T1000 (cell line): ENCODE measurements at regions not wholly inside any gene's neighbourhood (a gene's known extent, or its start where the extent isn't known, plus 50 kb on each side); places are given as distances from the start of the nearest gene placed in this dataset.
A peak's percentile ranks its signal among the peaks of the same experiment; 100 is the strongest.

Experiments used
- DNase-seq: peaks from one replicate; lab custom pipeline; 2025; ENCODE audit warnings: mixed read lengths; lab: John Stamatoyannopoulos, UW

DNA sequence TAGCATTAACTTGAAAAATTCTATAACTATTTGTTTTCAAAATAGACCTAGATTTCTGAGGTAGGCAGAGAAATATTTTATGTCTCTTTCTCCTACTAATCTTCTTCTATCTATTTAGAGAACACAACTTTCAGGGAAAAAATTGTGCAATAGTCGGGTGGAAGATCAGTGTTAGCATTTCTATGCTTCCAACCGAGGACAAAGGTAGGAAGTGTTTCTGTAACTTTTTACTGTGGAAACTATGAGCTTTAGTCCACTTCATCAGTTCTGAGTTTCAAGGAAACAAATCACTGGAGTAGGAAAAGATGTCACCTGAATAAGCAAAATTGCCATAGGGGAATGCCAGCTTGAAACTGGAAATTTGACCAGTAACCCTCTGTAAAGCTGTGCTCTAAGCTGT, 207.7 kb upstream of the CTAGE1 start:
- DNase-seq, result no peak

- DNase-seq, result no peak
Measured at GRCh38 chr18:22626771-22627170, 209.1 kb upstream of the CTAGE1 start.

GRCh38 chr18:22627506-22627905, 209.8 kb upstream of the CTAGE1 start:
- DNase-seq, result no peak

DNA sequence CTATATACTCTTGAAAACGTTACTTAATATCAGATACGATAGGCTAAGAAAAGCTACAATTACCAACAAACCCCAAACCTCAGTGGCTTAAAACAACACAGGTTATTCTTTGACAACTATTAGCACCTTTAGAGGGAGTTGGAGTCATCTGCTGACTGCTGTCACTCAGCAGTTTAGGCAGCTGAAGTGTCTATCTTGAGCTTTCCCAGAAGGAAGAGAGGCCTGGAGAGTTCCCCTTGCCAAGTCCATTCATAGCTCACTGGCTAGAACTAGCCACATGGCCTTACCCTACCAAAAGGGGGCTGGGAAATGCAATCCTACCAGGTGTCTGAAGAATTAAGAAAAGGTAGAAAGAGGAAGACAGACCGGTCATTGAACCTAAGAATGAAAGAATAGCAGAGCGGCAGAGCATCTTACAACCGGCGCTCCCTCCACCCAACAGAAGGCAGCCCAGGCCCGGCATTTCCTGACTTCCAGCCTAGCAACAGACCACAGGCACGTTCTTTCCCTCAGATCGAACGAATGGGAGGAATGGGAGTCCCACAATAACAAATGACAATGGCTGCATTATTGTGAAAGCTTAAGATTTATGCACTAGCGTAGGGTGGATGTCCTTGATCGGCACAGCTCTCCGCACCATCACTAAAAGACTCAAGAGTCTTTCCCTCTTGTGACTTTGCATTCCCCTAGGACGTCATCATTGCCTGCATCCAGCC, 211.2 kb upstream of the CTAGE1 start:
- DNase-seq, result no peak

DNA sequence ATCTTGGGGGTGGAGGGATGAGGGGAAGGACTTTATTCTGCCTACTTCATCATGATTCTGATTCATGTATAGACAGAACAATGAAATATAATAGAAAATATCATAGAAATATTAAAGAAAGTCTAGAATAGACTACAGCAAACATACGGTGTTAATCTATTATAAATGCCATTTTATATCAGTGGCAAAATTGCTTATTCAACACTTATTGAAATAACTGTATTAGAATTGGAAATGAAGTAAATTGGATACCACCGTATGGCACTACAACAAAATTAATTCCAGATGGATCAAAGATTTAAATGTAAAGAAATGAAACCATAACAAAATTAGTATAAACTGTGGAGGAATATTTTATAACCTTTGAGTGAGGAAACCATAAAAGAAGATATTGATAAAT, 213.3 kb upstream of the CTAGE1 start:
- no peak for DNase-seq

- no peak for DNase-seq
Measured at GRCh38 chr18:22632191-22632590, 214.5 kb upstream of the CTAGE1 start.

GRCh38 chr18:22634464-22634863, 216.7 kb upstream of the CTAGE1 start:
- no peak for DNase-seq

DNA sequence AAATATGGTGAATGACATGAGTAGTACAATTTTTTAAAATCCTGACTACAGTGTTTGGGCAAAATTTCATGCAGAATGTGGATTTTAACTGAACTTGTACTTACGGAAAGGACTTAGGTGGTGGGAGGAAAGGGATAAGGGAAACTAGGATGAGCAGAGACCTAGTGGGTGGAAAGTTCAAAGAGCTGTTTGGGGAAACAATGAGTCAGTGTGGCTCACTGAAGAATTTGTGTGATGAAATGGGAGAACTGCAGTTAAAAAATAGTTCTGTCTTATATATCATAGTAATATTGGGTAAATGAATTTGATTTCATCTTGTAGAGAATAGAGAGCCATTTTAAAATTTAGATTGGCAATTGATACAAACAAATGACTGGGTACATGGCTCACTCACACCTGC, 220.1 kb upstream of the CTAGE1 start:
- peak; percentile 3 for DNase-seq

- DNase-seq, result peak; percentile 10
Measured at GRCh38 chr18:22639026-22639463, 221.3 kb upstream of the CTAGE1 start.

DNA sequence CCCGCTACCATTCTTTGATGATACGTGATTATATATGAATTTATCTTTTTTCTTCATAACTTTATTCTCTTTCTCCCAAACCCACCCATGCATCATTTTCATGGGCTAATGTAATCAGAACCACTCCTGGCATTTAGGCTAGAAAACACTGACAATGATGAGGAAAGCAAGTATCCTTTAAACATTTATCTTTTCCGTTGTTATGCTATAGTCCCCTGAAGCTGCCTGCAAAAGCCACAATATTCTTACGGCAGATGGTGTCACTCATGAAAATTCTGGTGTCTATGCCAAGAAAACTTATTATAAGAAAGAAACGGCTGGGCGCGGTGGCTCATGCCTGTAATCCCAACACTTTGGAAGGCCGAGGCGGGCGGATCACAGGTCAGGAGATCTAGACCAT, 221.8 kb upstream of the CTAGE1 start:
- no peak for DNase-seq

GRCh38 chr18:22640281-22640842, 222.6 kb upstream of the CTAGE1 start:
- no peak for DNase-seq

- no peak for DNase-seq
Measured at GRCh38 chr18:22641958-22642357, 224.2 kb upstream of the CTAGE1 start.

GRCh38 chr18:22643731-22644130, 226.0 kb upstream of the CTAGE1 start:
- DNase-seq, result no peak

DNA sequence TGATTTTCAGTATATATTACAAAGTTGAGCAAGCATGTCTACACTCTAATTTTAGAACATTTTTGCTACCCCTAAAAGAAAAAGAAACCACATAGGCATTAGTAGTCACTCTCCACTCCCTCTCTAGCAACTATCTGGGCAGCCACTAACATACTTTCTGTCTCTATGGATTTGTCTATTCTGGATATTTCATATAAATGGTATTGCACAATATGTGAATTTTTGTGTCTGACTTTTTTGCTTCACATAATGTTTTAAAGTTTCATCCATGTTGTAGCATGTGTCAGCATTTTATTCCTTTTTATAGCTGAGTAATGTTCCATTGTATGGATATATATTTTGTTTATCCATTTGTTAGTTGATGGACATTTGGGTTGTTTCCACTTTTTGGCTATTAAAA, 232.5 kb upstream of the CTAGE1 start:
- DNase-seq, result no peak

GRCh38 chr18:22657619-22658018, 239.9 kb upstream of the CTAGE1 start:
- no peak for DNase-seq

GRCh38 chr18:22658318-22658717, 240.6 kb upstream of the CTAGE1 start:
- DNase-seq, result no peak

GRCh38 chr18:22663378-22663777, 245.7 kb upstream of the CTAGE1 start:
- DNase-seq, result no peak

DNA sequence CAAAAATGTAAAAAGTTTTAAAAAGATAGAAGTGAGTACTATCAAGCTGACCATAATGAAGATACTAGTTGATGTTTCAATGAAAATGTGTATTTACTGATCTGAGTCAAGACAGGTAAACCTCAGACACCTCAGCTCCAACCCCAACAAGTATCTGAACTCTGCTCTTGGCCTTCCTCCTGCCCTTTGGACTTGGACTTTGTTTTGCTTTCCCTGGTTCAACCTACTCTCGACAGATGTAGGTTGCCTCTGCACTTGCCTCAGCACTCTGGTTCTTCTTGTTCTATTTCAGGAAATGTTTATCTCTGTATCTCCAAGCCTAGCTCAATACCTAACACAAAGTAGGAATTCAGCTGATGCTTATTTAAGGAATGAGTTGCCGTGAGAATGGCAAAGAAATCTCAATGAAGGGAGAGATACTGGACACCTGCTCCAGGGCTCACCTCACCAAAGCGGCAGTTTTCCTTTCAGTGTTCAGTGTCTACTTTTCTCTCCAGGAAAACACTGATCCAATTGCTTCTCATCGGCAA, 248.8 kb upstream of the CTAGE1 start:
- no peak for DNase-seq

- DNase-seq, result no peak
Measured at GRCh38 chr18:22667156-22667555, 249.4 kb upstream of the CTAGE1 start.

DNA sequence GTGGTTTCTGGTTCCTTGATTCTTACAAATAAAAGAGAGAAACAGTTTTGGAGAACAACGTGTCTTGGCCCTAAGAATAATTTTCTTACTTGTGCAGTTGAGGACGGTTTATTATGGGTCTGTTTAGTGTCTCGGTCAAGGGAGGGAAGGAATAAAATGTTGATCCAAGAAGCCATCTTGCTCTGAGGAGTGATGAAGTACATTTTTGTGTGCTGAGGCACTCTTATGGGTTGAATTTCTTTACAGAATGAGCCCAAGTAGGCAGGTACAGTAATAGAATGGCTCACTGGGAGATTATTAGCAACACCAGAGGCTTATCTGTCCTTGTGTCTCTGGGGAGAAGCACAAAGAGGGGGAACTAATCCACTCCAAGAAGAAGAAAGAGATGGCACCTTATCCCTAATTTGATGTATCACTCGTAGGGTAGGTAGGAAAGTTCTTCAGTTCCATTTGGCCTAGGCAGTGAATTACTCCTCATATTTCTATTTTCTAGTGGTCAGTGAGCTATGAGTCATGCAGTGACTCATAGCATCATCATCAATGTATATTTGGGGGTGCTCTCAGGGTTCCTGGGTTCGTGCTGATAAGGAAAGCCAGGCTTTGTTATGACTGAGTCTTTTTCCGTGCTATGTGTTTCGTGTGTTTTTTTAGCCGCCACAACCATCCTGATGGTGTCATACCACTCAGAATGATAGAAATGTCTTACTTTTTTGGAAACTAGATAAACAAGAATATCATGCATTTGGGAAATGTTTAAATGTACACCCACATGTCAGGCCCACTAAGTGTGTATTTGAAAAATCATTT, 250.1 kb upstream of the CTAGE1 start:
- peak; percentile 54 for DNase-seq

DNA sequence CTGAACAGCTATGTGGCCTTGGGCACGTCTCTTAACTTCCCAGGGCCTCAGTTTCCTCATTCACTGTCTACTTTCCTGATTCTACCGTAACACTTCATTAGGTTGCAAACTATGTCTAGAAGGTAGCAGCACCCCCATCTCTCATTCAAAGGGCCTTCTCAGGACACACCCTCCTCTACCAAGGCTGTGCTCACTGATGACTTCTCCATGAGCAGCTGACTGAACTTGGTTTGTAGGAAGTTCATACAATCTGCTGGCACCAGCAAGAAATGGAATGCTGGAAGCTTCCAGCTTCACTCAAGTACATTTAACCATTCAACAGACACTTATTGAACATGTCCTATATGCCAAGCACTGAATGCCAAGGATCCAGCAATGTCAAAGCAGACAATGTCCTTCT, 250.8 kb upstream of the CTAGE1 start:
- DNase-seq, result no peak

GRCh38 chr18:22670914-22671313, 253.2 kb upstream of the CTAGE1 start:
- DNase-seq, result no peak
